ENCODE measurements at regions not wholly inside any gene's neighbourhood (a gene's known extent, or its start where the extent isn't known, plus 50 kb on each side); places are given as distances from the start of the nearest gene placed in this dataset.
"Not testable (repeated sequence)": the region's sequence is repeated elsewhere in the genome, so short reads cannot be mapped to it uniquely, and the experiment has no call there.

GRCh38 chr10:6840766-6841165, 260.7 kb upstream of the PRKCQ start:
- no peak overlapping the region for H3K4me3 ChIP-seq (ENCODE audit: control insufficient read depth in 1 of 2, extremely low read depth in 1 of 2, low read length in 1 of 2)
- no peaks in the 10 kb centered on the region for H3K9me3 Mint-ChIP-seq
- no peaks in the 10 kb centered on the region for H3K27me3 ChIP-seq (replicated peaks in 1 of 2; ENCODE audit: control insufficient read depth in 2 of 2, extremely low read depth in 1 of 2, insufficient read depth in 2 of 2, low read length in 1 of 2)
- no peaks in the 10 kb centered on the region for H3K4me1 Mint-ChIP-seq
- no peak overlapping the region for H3K4me3 Mint-ChIP-seq
- CTCF ChIA-PET = no interaction called here
- ATAC-seq (replicated peaks in 1 of 4) (no peak), DNase-seq (no peak)
- POLR2A ChIA-PET = no interaction called here
- peaks cover 4 to 13% of the 10 kb centered on the region in 2 donors for H3K27me3 Mint-ChIP-seq
- H3K27ac Mint-ChIP-seq = no peak overlapping the region
- H3K4me1 ChIP-seq (ENCODE audit: control insufficient read depth in 1 of 2, extremely low read depth in 1 of 2, insufficient read depth in 2 of 2, low read length in 2 of 2) = no peaks in the 10 kb centered on the region
- no peaks in the 10 kb centered on the region for H3K9me3 ChIP-seq
- WGBS (ENCODE audit: insufficient coverage) = no CpG with 5 or more reads among the region's 2 CpGs
- H3K36me3 Mint-ChIP-seq = no peaks in the 10 kb centered on the region
- H3K36me3 ChIP-seq (ENCODE audit: control insufficient read depth in 2 of 2, extremely low read depth in 1 of 2, insufficient read depth in 1 of 2, low read length in 1 of 2) = no peaks in the 10 kb centered on the region
- no peak overlapping the region for H3K27ac ChIP-seq (ENCODE audit: low read length)

GRCh38 chr10:6840201-6840691, 260.2 kb upstream of the PRKCQ start:
- no peaks in the 10 kb centered on the region for H3K4me1 ChIP-seq (ENCODE audit: control insufficient read depth in 1 of 2, extremely low read depth in 1 of 2, insufficient read depth in 2 of 2, low read length in 2 of 2)
- H3K4me3 ChIP-seq (ENCODE audit: control insufficient read depth in 1 of 2, extremely low read depth in 1 of 2, low read length in 1 of 2) = no peak overlapping the region
- H3K27me3 Mint-ChIP-seq = peaks cover 4 to 13% of the 10 kb centered on the region in 2 donors
- H3K4me1 Mint-ChIP-seq = no peaks in the 10 kb centered on the region
- H3K27me3 ChIP-seq (replicated peaks in 1 of 2; ENCODE audit: control insufficient read depth in 2 of 2, extremely low read depth in 1 of 2, insufficient read depth in 2 of 2, low read length in 1 of 2) = no peaks in the 10 kb centered on the region
- WGBS (ENCODE audit: insufficient coverage) = 77% methylated on average over 4 of the region's 5 CpGs
- POLR2A ChIA-PET = interaction anchor here in 1 of 2 donors (0.7 kb wide), 1 partner anchor 749 kb away, joined by 6 read pairs; no protein-coding TSS in a partner anchor
- H3K4me3 Mint-ChIP-seq = no peak overlapping the region
- H3K27ac Mint-ChIP-seq = no peak overlapping the region
- no peaks in the 10 kb centered on the region for H3K9me3 Mint-ChIP-seq
- H3K9me3 ChIP-seq = no peaks in the 10 kb centered on the region
- H3K36me3 Mint-ChIP-seq = no peaks in the 10 kb centered on the region
- no peak for ATAC-seq (replicated peaks in 1 of 4)
- no peak for DNase-seq
- H3K27ac ChIP-seq (ENCODE audit: low read length) = no peak overlapping the region
- CTCF ChIA-PET = no interaction called here
- no peaks in the 10 kb centered on the region for H3K36me3 ChIP-seq (ENCODE audit: control insufficient read depth in 2 of 2, extremely low read depth in 1 of 2, insufficient read depth in 1 of 2, low read length in 1 of 2)

GRCh38 chr10:6838118-6838517, 258.0 kb upstream of the PRKCQ start:
- peak in 1 of 35 experiments; percentile 19 for DNase-seq
- 65% methylated on average over 2 of the region's 3 CpGs for WGBS (ENCODE audit: insufficient coverage)
- H3K36me3 ChIP-seq (ENCODE audit: control insufficient read depth in 2 of 2, extremely low read depth in 1 of 2, insufficient read depth in 1 of 2, low read length in 1 of 2) = no peaks in the 10 kb centered on the region
- no peaks in the 10 kb centered on the region for H3K9me3 ChIP-seq
- ChIA-PET CTCF (no interaction called here), POLR2A (no interaction called here)
- peaks cover 2 to 13% of the 10 kb centered on the region in 2 donors for H3K27me3 Mint-ChIP-seq
- no peaks in the 10 kb centered on the region for H3K4me1 ChIP-seq (ENCODE audit: control insufficient read depth in 1 of 2, extremely low read depth in 1 of 2, insufficient read depth in 2 of 2, low read length in 2 of 2)
- no peaks in the 10 kb centered on the region for H3K27me3 ChIP-seq (replicated peaks in 1 of 2; ENCODE audit: control insufficient read depth in 2 of 2, extremely low read depth in 1 of 2, insufficient read depth in 2 of 2, low read length in 1 of 2)
- ATAC-seq (replicated peaks in 1 of 4) = peak in 1 of 4 experiments; percentile 22
- no peaks in the 10 kb centered on the region for H3K4me1 Mint-ChIP-seq
- no peaks in the 10 kb centered on the region for H3K9me3 Mint-ChIP-seq
- H3K36me3 Mint-ChIP-seq = no peaks in the 10 kb centered on the region
- H3K27ac ChIP-seq (ENCODE audit: low read length) = no peak overlapping the region
- H3K27ac Mint-ChIP-seq = no peak overlapping the region
- no peak overlapping the region for H3K4me3 Mint-ChIP-seq
- H3K4me3 ChIP-seq (ENCODE audit: control insufficient read depth in 1 of 2, extremely low read depth in 1 of 2, low read length in 1 of 2) = no peak overlapping the region

GRCh38 chr10:6833458-6834011, 253.5 kb upstream of the PRKCQ start:
- no peak overlapping the region for H3K27ac ChIP-seq (ENCODE audit: low read length)
- H3K27ac Mint-ChIP-seq = no peak overlapping the region
- no peak overlapping the region for H3K4me3 Mint-ChIP-seq
- WGBS (ENCODE audit: insufficient coverage) = no CpG with 5 or more reads among the region's 2 CpGs
- H3K36me3 ChIP-seq (ENCODE audit: control insufficient read depth in 2 of 2, extremely low read depth in 1 of 2, insufficient read depth in 1 of 2, low read length in 1 of 2) = no peaks in the 10 kb centered on the region
- POLR2A ChIA-PET = no interaction called here
- no peaks in the 10 kb centered on the region for H3K4me1 Mint-ChIP-seq
- H3K36me3 Mint-ChIP-seq = no peaks in the 10 kb centered on the region
- CTCF ChIA-PET = no interaction called here
- peaks cover 4 to 15% of the 10 kb centered on the region in 2 donors for H3K27me3 Mint-ChIP-seq
- no peaks in the 10 kb centered on the region for H3K9me3 Mint-ChIP-seq
- no peaks in the 10 kb centered on the region for H3K9me3 ChIP-seq
- H3K4me1 ChIP-seq (ENCODE audit: control insufficient read depth in 1 of 2, extremely low read depth in 1 of 2, insufficient read depth in 2 of 2, low read length in 2 of 2) = no peaks in the 10 kb centered on the region
- no peak overlapping the region for H3K4me3 ChIP-seq (ENCODE audit: control insufficient read depth in 1 of 2, extremely low read depth in 1 of 2, low read length in 1 of 2)
- DNase-seq (no peak), ATAC-seq (replicated peaks in 1 of 4) (no peak)
- H3K27me3 ChIP-seq (replicated peaks in 1 of 2; ENCODE audit: control insufficient read depth in 2 of 2, extremely low read depth in 1 of 2, insufficient read depth in 2 of 2, low read length in 1 of 2) = no peaks in the 10 kb centered on the region

GRCh38 chr10:6830981-6831380, 250.9 kb upstream of the PRKCQ start:
- H3K36me3 ChIP-seq (ENCODE audit: control insufficient read depth in 2 of 2, extremely low read depth in 1 of 2, insufficient read depth in 1 of 2, low read length in 1 of 2); H3K27ac ChIP-seq (ENCODE audit: low read length); H3K27ac Mint-ChIP-seq; H3K36me3 Mint-ChIP-seq; H3K4me1 ChIP-seq (ENCODE audit: control insufficient read depth in 1 of 2, extremely low read depth in 1 of 2, insufficient read depth in 2 of 2, low read length in 2 of 2); DNase-seq; H3K4me3 Mint-ChIP-seq; CTCF ChIA-PET; H3K9me3 Mint-ChIP-seq; POLR2A ChIA-PET; H3K9me3 ChIP-seq; ATAC-seq (replicated peaks in 1 of 4); H3K4me1 Mint-ChIP-seq; H3K4me3 ChIP-seq (ENCODE audit: control insufficient read depth in 1 of 2, extremely low read depth in 1 of 2, low read length in 1 of 2); H3K27me3 ChIP-seq (replicated peaks in 1 of 2; ENCODE audit: control insufficient read depth in 2 of 2, extremely low read depth in 1 of 2, insufficient read depth in 2 of 2, low read length in 1 of 2): not testable (repeated sequence)
- H3K27me3 Mint-ChIP-seq = peaks cover 4 to 15% of the 10 kb centered on the region in 2 donors
- WGBS (ENCODE audit: insufficient coverage) = no CpG with 5 or more reads among the region's 4 CpGs

- H3K4me1 ChIP-seq (ENCODE audit: control insufficient read depth in 1 of 2, extremely low read depth in 1 of 2, insufficient read depth in 2 of 2, low read length in 2 of 2); POLR2A ChIA-PET; H3K27ac ChIP-seq (ENCODE audit: low read length); H3K36me3 Mint-ChIP-seq; H3K4me3 Mint-ChIP-seq; CTCF ChIA-PET; H3K4me1 Mint-ChIP-seq; H3K9me3 Mint-ChIP-seq; H3K36me3 ChIP-seq (ENCODE audit: control insufficient read depth in 2 of 2, extremely low read depth in 1 of 2, insufficient read depth in 1 of 2, low read length in 1 of 2); H3K4me3 ChIP-seq (ENCODE audit: control insufficient read depth in 1 of 2, extremely low read depth in 1 of 2, low read length in 1 of 2); H3K27ac Mint-ChIP-seq; ATAC-seq (replicated peaks in 1 of 4); H3K9me3 ChIP-seq; DNase-seq: not testable (repeated sequence)
- H3K27me3 Mint-ChIP-seq = peaks cover 3 to 11% of the 10 kb centered on the region in 2 donors
- no CpG with 5 or more reads among the region's 5 CpGs for WGBS (ENCODE audit: insufficient coverage)
- H3K27me3 ChIP-seq (replicated peaks in 1 of 2; ENCODE audit: control insufficient read depth in 2 of 2, extremely low read depth in 1 of 2, insufficient read depth in 2 of 2, low read length in 1 of 2) = peaks cover 0 to 12% of the 10 kb centered on the region in 2 experiments
Observed at GRCh38 chr10:6824793-6825192, 244.7 kb upstream of the PRKCQ start.

- POLR2A ChIA-PET = no interaction called here
- WGBS (ENCODE audit: insufficient coverage) = no CpG with 5 or more reads among the region's 1 CpG
- DNase-seq = no peak
Observed at GRCh38 chr10:6823770-6824169, 243.7 kb upstream of the PRKCQ start.

More at GRCh38 chr10:6823770-6824169, 243.7 kb upstream of the PRKCQ start:
- H3K4me1 ChIP-seq (ENCODE audit: control insufficient read depth in 1 of 2, extremely low read depth in 1 of 2, insufficient read depth in 2 of 2, low read length in 2 of 2) = no peaks in the 10 kb centered on the region
- no peak overlapping the region for H3K4me3 ChIP-seq (ENCODE audit: control insufficient read depth in 1 of 2, extremely low read depth in 1 of 2, low read length in 1 of 2)
- CTCF ChIA-PET = no interaction called here
- H3K27me3 Mint-ChIP-seq = peaks cover 10 to 20% of the 10 kb centered on the region in 2 donors
- H3K27ac ChIP-seq (ENCODE audit: low read length) = no peak overlapping the region
- H3K36me3 Mint-ChIP-seq = no peaks in the 10 kb centered on the region
- no peak overlapping the region for H3K4me3 Mint-ChIP-seq
- no peak overlapping the region for H3K27ac Mint-ChIP-seq
- H3K9me3 Mint-ChIP-seq = no peaks in the 10 kb centered on the region
- H3K27me3 ChIP-seq (replicated peaks in 1 of 2; ENCODE audit: control insufficient read depth in 2 of 2, extremely low read depth in 1 of 2, insufficient read depth in 2 of 2, low read length in 1 of 2) = peaks cover 0 to 21% of the 10 kb centered on the region in 2 experiments
- H3K4me1 Mint-ChIP-seq = no peaks in the 10 kb centered on the region
- ATAC-seq (replicated peaks in 1 of 4) = no peak
- no peaks in the 10 kb centered on the region for H3K36me3 ChIP-seq (ENCODE audit: control insufficient read depth in 2 of 2, extremely low read depth in 1 of 2, insufficient read depth in 1 of 2, low read length in 1 of 2)
- H3K9me3 ChIP-seq = no peaks in the 10 kb centered on the region

Measured in T-cell (primary cell).